GM19438 (cell line): ENCODE measurements at regions not wholly inside any gene's neighbourhood (a gene's known extent, or its start where the extent isn't known, plus 50 kb on each side); places are given as distances from the start of the nearest gene placed in this dataset.

Experiments
- ATAC-seq: cut with Tn5 transposase; IDR thresholded peaks from one replicate; pipeline ENCODE4 v1.9.1; 2021; ENCODE audit warnings: low read depth; ENCODE audit not compliant: unreplicated experiment

DNA sequence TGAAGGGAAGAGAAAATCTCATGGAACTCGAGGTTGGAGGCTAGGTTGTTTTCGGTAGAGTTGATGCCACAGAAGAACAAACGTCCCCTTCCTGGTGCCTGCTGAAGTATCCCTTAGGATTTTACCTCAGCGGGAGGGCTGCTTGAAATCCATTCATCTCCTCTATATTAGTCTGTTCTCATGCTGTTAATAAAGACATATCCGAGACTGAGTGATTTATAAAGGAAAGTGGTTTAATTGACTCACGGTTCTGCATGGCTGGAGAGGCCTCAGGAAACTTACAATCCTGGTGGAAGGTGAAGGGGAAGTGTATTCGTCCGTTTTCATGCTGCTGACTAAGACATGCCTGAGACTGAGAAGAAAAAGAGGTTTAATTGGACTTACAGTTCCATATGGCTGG, 413.5 kb downstream of the NPHP4 start:
- ATAC-seq, result no peak

- no peak for ATAC-seq
Measured at GRCh38 chr1:5577255-5578040, 414.8 kb downstream of the NPHP4 start.

- ATAC-seq, result no peak
Measured at GRCh38 chr1:5576673-5577065, 415.6 kb downstream of the NPHP4 start.

- ATAC-seq, result no peak
Measured at GRCh38 chr1:5576011-5576672, 416.1 kb downstream of the NPHP4 start.

- ATAC-seq, result no peak
Measured at GRCh38 chr1:5575396-5575940, 416.8 kb downstream of the NPHP4 start.

GRCh38 chr1:5574641-5575040, 417.6 kb downstream of the NPHP4 start:
- ATAC-seq, result no peak

- no peak for ATAC-seq
Measured at GRCh38 chr1:5572794-5573193, 419.4 kb downstream of the NPHP4 start.

DNA sequence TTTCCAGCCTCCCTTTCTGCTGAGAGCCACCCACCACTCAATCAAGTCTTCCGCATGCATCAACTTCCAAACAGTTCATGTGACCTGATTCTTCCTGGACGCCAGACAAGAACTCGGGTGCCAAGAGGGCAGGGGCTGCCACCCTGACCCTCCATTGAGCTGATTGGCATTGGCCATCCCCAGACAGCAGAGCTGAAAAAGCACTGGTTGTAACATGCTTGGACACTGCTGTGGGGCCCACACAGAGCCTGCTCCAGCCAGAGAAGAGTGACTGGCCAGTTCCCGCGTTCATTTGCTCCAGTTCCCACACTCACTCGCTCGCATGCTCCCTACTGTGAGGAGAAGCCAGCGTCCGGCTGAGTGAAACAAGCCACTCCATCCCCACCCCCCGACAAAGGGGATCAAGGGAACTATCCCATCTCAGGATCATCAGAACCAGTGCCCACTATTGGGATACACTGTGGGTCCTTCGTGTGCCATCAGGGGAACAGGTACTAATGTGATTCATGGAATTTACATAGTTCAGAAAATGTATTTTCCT, 420.3 kb downstream of the NPHP4 start:
- ATAC-seq, result no peak

- ATAC-seq, result no peak
Measured at GRCh38 chr1:5571438-5571837, 420.8 kb downstream of the NPHP4 start.

GRCh38 chr1:5570931-5571330, 421.3 kb downstream of the NPHP4 start:
- ATAC-seq, result no peak

GRCh38 chr1:5568321-5568720, 423.9 kb downstream of the NPHP4 start:
- ATAC-seq, result no peak

- ATAC-seq, result no peak
Measured at GRCh38 chr1:5567839-5568238, 424.4 kb downstream of the NPHP4 start.

DNA sequence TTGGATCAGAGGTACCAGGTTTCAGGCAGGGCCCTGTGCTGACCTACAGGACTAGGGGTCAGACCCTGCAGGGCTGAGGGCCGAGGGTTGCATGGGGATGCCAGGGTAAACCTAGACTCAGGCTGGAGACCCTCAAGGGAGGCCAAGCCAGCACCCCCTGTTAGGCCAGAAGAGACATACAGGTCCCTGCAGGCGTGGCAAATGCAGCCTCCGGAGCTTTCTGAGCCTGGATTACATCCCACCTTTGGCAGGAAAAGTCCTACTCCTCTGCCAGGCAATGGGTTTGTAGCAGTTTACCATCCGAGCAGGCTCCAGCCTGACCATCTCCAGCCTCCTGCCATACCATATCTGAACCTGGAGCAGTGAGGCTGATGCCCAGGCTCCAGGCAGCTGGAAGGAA, 425.3 kb downstream of the NPHP4 start:
- ATAC-seq, result no peak

DNA sequence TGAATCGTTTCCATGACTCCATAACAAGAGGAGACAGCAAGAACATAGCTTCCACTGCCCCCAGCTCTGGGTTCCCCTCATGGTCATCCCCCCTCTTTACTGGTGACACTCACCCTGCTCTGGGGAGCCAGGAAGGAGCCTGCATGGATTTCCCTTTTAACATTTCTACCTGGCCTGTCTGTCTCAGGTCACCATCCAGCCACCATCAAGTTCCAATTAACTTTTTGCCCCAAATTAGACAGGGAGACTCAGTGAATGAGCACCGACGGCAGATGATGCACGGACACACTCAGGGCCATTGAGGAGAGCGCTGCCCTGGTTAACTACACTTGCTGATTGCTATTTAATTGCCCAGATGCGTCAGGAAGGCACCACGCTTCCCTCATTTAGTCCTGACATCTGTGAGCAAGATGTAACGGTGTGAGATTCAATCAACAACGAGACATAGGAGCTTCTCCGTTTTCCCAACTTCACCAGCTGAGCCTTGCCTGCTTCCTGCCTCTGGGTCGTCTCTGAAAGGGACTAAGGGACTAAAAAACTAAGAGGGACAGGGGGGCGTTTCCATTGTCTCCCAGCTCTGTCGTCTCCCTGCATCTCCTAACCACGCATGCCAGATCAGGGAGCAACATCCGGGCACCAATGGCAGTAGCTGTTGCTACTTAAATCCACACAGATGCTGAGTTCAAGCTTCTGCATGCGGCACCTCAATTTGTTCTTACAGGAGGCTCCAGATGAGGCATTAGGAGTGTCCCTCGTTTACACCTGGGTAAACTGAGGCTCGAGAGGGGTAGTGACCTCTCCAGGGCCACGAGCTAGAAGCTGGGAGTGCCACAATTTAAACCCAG, 426.7 kb downstream of the NPHP4 start:
- ATAC-seq, result no peak

GRCh38 chr1:5564578-5565257, 427.5 kb downstream of the NPHP4 start:
- ATAC-seq, result no peak

DNA sequence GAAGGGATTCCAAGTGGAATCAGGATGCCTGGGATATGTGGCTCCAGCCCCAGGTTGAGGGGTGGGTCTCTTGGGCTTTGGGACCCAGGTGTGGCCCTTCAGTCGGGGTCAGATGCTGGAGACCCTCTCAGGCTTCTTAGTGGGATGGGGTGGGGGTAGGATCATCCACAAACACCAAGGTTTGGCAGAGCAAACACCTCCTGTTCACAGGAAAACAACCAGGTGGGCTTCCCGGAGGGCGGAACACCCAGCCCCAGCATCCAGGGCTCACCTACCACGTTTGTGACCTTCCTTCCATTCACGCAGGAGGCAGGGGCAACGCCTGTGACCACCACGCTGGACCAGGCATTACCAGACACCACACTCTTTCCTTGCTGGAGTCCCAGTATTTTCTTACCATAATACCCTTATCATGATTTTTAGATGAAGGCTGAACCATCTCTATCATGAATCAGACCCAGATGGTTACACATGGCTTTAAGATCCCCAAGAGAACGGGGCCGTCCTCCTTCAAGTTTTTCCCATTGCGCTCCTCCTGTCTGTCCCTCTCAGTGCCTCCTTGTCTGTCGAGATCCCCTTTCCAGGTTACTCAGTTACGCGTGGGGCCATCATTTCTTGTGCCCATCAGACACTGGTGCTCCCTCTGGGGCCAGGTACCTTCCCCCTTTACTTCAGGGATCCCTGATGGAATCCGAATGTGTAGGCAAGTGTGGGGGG, 428.2 kb downstream of the NPHP4 start:
- no peak for ATAC-seq

DNA sequence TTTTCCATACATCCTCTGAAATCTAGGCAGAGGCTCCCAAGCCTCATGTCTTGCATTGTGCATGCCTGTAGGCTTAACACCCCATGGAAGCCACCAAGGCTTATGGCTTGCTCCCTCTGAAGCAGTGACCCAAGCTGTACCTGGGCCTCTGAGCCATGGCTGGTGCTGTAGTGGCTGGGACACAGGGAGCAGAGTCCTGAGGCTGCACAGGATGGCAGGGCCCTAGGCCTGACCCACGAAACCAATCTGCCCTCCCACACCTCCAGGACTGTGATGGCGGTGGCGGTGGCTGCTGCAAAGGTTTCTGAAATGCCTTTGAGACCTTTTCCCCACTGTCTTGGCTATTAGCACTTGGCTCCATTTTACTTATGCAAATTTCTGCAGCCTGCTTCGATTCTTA, 429.5 kb downstream of the NPHP4 start:
- no peak for ATAC-seq

DNA sequence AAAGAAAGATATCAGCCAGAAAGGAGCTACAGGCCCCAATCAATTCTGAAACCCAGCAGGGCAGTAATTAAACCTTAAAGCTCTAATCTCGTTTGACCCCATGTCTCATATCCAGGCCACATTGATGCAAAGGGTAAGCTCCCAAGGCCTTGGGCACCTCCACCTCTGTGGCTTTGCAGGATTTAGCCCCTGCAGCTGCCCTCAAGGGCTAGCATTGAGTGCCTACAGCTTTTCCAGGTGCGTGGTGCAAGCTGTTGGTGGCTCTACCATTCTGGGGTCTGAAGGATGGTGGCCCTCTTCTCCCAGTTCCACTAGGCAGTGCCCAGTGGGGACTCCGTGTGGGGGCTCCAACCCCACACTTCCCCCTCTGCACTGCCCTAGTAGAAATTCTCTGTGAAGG, 429.9 kb downstream of the NPHP4 start:
- no peak for ATAC-seq

GRCh38 chr1:5559078-5559477, 433.1 kb downstream of the NPHP4 start:
- ATAC-seq, result no peak

DNA sequence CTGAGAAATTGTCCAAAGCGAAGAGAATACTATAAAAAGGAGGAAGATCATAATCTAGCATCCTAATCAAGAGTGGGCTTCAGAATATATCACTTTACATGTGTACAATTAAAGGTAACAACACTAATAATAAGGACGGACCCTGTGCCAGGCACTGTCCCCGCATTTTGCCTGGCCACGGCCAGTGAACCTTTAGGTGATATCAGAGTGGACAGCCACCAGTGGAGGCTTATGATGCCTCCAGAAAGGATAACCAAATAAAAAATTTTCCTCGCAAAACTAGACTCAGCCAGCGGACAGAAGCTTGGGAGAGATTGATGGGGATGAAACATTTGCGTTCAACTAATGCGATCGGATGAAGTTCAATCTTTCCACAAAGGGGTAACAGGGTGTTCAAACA, 436.4 kb downstream of the NPHP4 start:
- ATAC-seq, result no peak
